ENCODE measurements at regions not wholly inside any gene's neighbourhood (a gene's known extent, or its start where the extent isn't known, plus 50 kb on each side); places are given as distances from the start of the nearest gene placed in this dataset.

- no peaks in the 10 kb centered on the region for H3K9me3 ChIP-seq (ENCODE audit: low read depth, low read length)
- peaks cover 68% of the 10 kb centered on the region for H3K4me1 ChIP-seq (ENCODE audit: insufficient read depth, low read length)
- no peak overlapping the region for H3K4me3 ChIP-seq (ENCODE audit: low read length)
- no peaks in the 10 kb centered on the region for H3K27me3 ChIP-seq (ENCODE audit: insufficient read depth, low read length)
Measured at GRCh38 chr7:130929896-130930659, 196.1 kb upstream of the KLF14 start.

GRCh38 chr7:130930681-130931080 lies 196.7 kb upstream of the KLF14 start:
- peaks cover 62% of the 10 kb centered on the region for H3K4me1 ChIP-seq (ENCODE audit: insufficient read depth, low read length)
- H3K27me3 ChIP-seq (ENCODE audit: insufficient read depth, low read length), result no peaks in the 10 kb centered on the region
- H3K4me3 ChIP-seq (ENCODE audit: low read length), result no peak overlapping the region
- H3K9me3 ChIP-seq (ENCODE audit: low read depth, low read length), result no peaks in the 10 kb centered on the region

- peaks cover 55% of the 10 kb centered on the region for H3K4me1 ChIP-seq (ENCODE audit: insufficient read depth, low read length)
- H3K27me3 ChIP-seq (ENCODE audit: insufficient read depth, low read length), result no peaks in the 10 kb centered on the region
- no peak overlapping the region for H3K4me3 ChIP-seq (ENCODE audit: low read length)
- no peaks in the 10 kb centered on the region for H3K9me3 ChIP-seq (ENCODE audit: low read depth, low read length)
Measured at GRCh38 chr7:130931423-130931822, 197.4 kb upstream of the KLF14 start.

- H3K27me3 ChIP-seq (ENCODE audit: insufficient read depth, low read length), result no peaks in the 10 kb centered on the region
- peaks cover 51% of the 10 kb centered on the region for H3K4me1 ChIP-seq (ENCODE audit: insufficient read depth, low read length)
- no peaks in the 10 kb centered on the region for H3K9me3 ChIP-seq (ENCODE audit: low read depth, low read length)
- H3K4me3 ChIP-seq (ENCODE audit: low read length), result no peak overlapping the region
Measured at GRCh38 chr7:130932088-130932487, 198.1 kb upstream of the KLF14 start.

- Histone ChIP-seq H3K4me3 (ENCODE audit: low read length) (no peak overlapping the region), H3K9me3 (ENCODE audit: low read depth, low read length) (no peaks in the 10 kb centered on the region), H3K4me1 (ENCODE audit: insufficient read depth, low read length) (peaks cover 48% of the 10 kb centered on the region), H3K27me3 (ENCODE audit: insufficient read depth, low read length) (no peaks in the 10 kb centered on the region)
Measured at GRCh38 chr7:130932667-130933432, 198.8 kb upstream of the KLF14 start.

DNA sequence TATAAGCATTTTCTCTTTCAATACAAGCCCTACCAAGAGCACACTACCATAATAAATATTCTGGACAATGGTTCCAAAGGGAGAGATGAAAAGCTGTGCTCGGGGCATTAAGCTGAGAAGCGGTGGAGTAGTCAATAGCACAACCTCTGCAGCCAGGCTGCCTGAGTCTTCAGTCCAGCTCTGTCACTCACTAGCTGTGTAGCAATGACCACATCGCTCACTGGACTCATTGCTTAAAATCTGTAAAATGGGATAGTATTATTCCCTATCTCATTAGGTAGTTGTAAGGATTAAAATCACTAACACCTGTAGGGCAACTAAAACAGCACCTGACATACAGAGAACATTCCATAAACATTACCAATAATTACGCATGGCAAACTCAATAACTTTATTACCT lies 199.9 kb upstream of the KLF14 start:
- no peaks in the 10 kb centered on the region for H3K27me3 ChIP-seq (ENCODE audit: insufficient read depth, low read length)
- peaks cover 40% of the 10 kb centered on the region for H3K4me1 ChIP-seq (ENCODE audit: insufficient read depth, low read length)
- H3K4me3 ChIP-seq (ENCODE audit: low read length), result no peak overlapping the region
- no peaks in the 10 kb centered on the region for H3K9me3 ChIP-seq (ENCODE audit: low read depth, low read length)

- Histone ChIP-seq H3K4me3 (ENCODE audit: low read length) (no peak overlapping the region), H3K27me3 (ENCODE audit: insufficient read depth, low read length) (no peaks in the 10 kb centered on the region), H3K9me3 (ENCODE audit: low read depth, low read length) (no peaks in the 10 kb centered on the region), H3K4me1 (ENCODE audit: insufficient read depth, low read length) (peaks cover 28% of the 10 kb centered on the region)
Measured at GRCh38 chr7:130935564-130936157, 201.7 kb upstream of the KLF14 start.

DNA sequence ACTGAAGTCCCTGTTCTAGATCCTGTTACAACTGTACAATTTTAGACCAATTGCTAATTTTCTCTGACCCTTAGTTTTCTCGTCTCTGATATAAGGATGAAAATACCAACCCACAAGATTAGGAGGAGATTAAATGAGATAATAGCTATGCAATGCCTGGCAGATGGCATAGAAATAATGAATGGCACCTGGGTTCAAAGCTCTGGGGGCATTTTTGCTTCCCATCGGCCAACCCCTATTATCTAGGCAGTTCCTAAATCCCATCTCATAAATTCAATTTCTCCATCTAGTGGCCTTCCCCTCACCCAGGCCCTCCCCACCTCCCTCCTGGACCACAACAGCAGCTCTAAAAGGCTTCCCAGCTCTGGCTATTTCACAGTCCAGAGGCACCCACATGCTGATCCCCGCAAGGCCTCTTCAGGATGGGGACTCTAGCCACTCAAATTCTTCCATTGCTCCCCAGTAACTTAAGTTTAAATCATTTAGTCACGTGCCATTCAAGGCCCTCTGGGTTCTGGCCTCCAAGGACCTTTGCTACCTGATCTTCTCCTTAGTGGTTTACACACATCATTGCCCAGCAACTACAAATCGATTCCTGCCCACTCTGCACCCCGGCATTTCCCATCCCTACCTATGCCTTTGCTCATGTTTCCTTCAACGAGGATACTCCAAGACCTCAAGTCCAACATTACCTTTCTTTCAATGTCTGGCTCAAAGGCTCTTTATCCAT lies 202.4 kb upstream of the KLF14 start:
- H3K27me3 ChIP-seq (ENCODE audit: insufficient read depth, low read length), result no peaks in the 10 kb centered on the region
- no peaks in the 10 kb centered on the region for H3K9me3 ChIP-seq (ENCODE audit: low read depth, low read length)
- no peak overlapping the region for H3K4me3 ChIP-seq (ENCODE audit: low read length)
- H3K4me1 ChIP-seq (ENCODE audit: insufficient read depth, low read length), result peaks cover 28% of the 10 kb centered on the region

- H3K9me3 ChIP-seq (ENCODE audit: low read depth, low read length), result no peaks in the 10 kb centered on the region
- H3K4me3 ChIP-seq (ENCODE audit: low read length), result no peak overlapping the region
- no peaks in the 10 kb centered on the region for H3K27me3 ChIP-seq (ENCODE audit: insufficient read depth, low read length)
- H3K4me1 ChIP-seq (ENCODE audit: insufficient read depth, low read length), result peaks cover 30% of the 10 kb centered on the region
Measured at GRCh38 chr7:130937016-130937415, 203.0 kb upstream of the KLF14 start.

DNA sequence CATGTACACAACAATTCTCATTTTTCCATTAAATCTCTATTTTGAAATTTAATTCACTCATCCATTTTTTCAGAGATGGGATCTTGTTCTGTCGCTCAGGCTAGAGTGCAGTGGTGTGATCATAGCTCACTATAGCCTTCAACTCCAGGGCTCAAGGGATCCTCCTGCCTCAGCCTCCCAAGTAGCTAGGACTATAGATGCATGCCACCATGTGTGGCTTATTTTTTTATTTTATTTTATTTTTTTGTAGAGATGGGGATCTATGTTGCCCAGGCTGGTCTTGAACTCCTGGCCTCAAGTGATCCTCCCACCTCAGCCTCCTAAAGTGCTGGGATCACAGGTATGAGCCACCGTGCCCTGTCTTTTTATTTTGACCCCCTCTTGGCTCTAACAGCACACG lies 203.8 kb upstream of the KLF14 start:
- peaks cover 34% of the 10 kb centered on the region for H3K4me1 ChIP-seq (ENCODE audit: insufficient read depth, low read length)
- H3K4me3 ChIP-seq (ENCODE audit: low read length), result no peak overlapping the region
- H3K27me3 ChIP-seq (ENCODE audit: insufficient read depth, low read length), result no peaks in the 10 kb centered on the region
- no peaks in the 10 kb centered on the region for H3K9me3 ChIP-seq (ENCODE audit: low read depth, low read length)

DNA sequence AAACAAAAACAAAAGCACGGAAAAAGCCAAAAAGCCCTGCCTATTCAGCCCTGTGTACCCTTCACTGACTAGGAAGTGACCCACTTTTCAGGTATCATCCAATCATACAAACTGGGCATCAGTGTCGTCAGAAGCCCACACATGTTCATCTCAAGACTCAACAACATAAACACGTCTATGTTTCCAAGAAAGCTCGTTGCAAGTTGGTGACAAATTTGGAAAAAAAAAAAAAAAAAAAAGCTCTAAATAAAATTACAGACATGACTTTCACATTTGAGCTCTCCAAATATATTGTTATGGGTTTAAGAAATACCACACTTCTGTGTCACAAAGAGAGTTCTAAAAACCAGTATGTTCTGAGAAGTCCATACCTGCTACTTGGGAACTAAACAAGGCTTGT lies 204.7 kb upstream of the KLF14 start:
- Histone ChIP-seq H3K4me1 (ENCODE audit: insufficient read depth, low read length) (peaks cover 38% of the 10 kb centered on the region), H3K27me3 (ENCODE audit: insufficient read depth, low read length) (no peaks in the 10 kb centered on the region), H3K4me3 (ENCODE audit: low read length) (no peak overlapping the region), H3K9me3 (ENCODE audit: low read depth, low read length) (no peaks in the 10 kb centered on the region)

DNA sequence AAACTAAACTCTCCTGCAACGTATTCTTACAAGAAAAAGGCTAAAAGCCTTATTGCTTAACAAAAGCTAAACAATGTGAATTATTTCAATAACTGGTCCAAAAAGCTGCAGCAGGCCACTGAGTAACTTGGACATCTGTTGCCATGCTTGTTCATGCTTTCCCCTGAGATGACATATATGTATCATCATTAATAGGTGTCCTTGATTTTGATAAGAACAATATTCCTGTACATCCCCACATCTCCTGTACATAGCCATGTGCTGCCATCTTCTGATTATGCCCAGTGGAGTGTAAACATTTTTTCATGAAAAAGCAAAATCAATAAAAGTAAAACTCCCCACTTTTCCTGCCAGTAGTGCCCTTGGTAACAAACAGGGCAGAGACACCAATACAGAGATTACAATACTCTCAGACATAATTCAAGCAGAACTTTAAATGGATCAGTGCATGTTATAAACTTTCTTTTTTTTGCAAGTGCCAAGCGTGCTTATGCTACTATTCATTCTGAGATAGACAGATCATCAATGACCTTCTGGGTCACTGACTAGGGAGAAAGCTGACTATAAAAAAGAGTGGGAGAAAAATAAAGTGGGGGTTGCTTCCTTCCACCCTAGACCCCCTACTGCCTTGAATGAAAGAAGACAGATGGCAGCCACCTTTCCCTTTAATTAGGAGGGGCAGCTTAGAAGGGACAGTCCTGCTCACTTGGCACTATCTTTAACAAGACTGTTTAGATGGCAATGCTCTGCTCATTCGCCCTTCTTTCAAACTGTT lies 205.5 kb upstream of the KLF14 start:
- H3K27me3 ChIP-seq (ENCODE audit: insufficient read depth, low read length), result no peaks in the 10 kb centered on the region
- no peak overlapping the region for H3K4me3 ChIP-seq (ENCODE audit: low read length)
- H3K9me3 ChIP-seq (ENCODE audit: low read depth, low read length), result no peaks in the 10 kb centered on the region
- peaks cover 38% of the 10 kb centered on the region for H3K4me1 ChIP-seq (ENCODE audit: insufficient read depth, low read length)

DNA sequence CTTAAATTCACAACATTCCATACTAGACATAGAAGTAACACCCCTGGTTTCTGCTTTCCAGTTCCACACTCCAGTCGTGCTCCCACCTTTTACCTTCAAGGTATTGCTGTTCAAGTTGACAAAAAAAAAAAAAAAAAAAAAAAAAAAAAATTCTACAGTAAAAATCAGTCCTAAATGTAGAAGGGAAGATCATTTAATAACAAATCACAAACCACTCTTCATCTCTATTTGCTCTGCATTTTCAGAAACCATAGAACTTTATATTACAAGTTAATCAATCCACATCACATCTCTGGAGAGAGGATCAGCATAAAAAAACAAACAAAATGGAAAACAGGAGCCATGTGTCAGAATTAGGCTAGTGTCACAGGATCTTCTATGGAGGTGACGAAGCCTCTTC lies 206.3 kb upstream of the KLF14 start:
- H3K27me3 ChIP-seq (ENCODE audit: insufficient read depth, low read length), result no peaks in the 10 kb centered on the region
- H3K4me1 ChIP-seq (ENCODE audit: insufficient read depth, low read length), result peaks cover 39% of the 10 kb centered on the region
- H3K4me3 ChIP-seq (ENCODE audit: low read length), result no peak overlapping the region
- H3K9me3 ChIP-seq (ENCODE audit: low read depth, low read length), result no peaks in the 10 kb centered on the region

DNA sequence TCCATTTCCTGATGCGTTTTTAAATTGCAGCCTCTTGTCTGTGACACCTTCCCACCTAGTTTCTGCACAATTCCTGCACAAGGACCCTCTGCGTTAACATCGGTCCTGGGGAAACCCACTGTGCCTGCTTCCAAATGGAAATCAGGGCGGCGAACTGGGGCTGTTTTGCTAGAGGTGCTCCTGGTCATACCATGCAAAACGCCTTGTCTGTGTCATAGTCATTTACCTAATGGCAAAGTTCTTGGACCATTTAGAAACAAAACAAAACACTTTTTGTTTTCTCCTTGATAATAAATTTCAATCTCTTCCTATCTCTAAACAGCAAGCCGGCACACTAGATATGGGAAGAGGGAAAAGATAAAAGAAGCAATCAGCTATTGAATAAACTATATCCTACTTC lies 206.9 kb upstream of the KLF14 start:
- Histone ChIP-seq H3K4me3 (ENCODE audit: low read length) (peak overlapping the region; percentile 35), H3K27me3 (ENCODE audit: insufficient read depth, low read length) (no peaks in the 10 kb centered on the region), H3K9me3 (ENCODE audit: low read depth, low read length) (no peaks in the 10 kb centered on the region), H3K4me1 (ENCODE audit: insufficient read depth, low read length) (peaks cover 43% of the 10 kb centered on the region)

Measured in mononuclear cell (primary cell).